HCT116 (cell line): ENCODE measurements at regions not wholly inside any gene's neighbourhood (a gene's known extent, or its start where the extent isn't known, plus 50 kb on each side); places are given as distances from the start of the nearest gene placed in this dataset.

Experiments used
- ATAC-seq: fragments of 200-7000 bp; cut with Tn5 transposase; 2 replicates; pipeline ENCODE4 v1.9.1; 2020; ENCODE audit warnings: mild to moderate bottlenecking, moderate library complexity
- BruUV-seq: library from RNA; stranded (reverse); fragments of 400-500 nt; replicated peaks from 2 replicates; lab custom pipeline; 2021; lab: Mats Ljungman, UMichigan
- CTCF ChIA-PET: fragments of 300-600 bp; sonication (Branson Sonifier 250); formaldehyde crosslinking; loops from one replicate; lab custom pipeline; 2021; ENCODE audit warnings: antibody characterized with exemption; lab: Charles Lee
- POLR2A ChIA-PET: fragments of 300-600, 350-600 bp; sonication (Branson Sonifier 250); formaldehyde crosslinking; loops from one replicate; lab custom pipeline; 2021; ENCODE audit warnings: antibody characterized with exemption; lab: Charles Lee
- RAD21 ChIA-PET, 2 experiments: fragments of 300-600 bp; sonication (Branson Sonifier 250); formaldehyde crosslinking; loops; one replicate each; lab custom pipeline; 2023; ENCODE audit warnings: low total read pairs in 2 of 2; ENCODE audit not compliant: uncharacterized antibody in 2 of 2, unreplicated experiment in 2 of 2, low non-redundant PET in 1 of 2; lab: Charles Lee
- DNase-seq: peaks from one replicate; pipeline ENCODE4 v3.0.0-alpha.2; 2010; ENCODE audit warnings: low read depth, low spot score
- H2AFZ ChIP-seq: fragments of 200-600 bp; shearing (Covaris generic), sonication (generic); 2 replicates; pipeline ENCODE4 v1.6.1; 2017; ENCODE audit warnings: low read depth, mixed run types, mixed read lengths, antibody characterized with exemption, low read length; ENCODE audit not compliant: poor library complexity, severe bottlenecking
- H3K27ac ChIP-seq: 2 replicates; pipeline ENCODE4 v1.5.1; 2012; ENCODE audit warnings: low read depth, low read length
- H3K27me3 ChIP-seq: fragments of 200-600 bp; sonication (generic); 2 replicates; pipeline ENCODE4 v1.6.1; 2016; ENCODE audit warnings: mixed run types, low read length, mixed read lengths; ENCODE audit not compliant: insufficient read depth
- H3K36me3 ChIP-seq, 2 experiments: fragments of 200-500 bp in 1 of 2; fragments of 200-600 bp in 1 of 2; sonication (Bioruptor generic) in 1 of 2; sonication (generic) in 1 of 2; 2 replicates each; pipeline versions ENCODE4 v1.5.1 to v1.6.1; 2014 to 2016; ENCODE audit warnings: low read length in 2 of 2, inconsistent platforms in 1 of 2, mixed read lengths in 1 of 2, mixed run types in 1 of 2; ENCODE audit not compliant: insufficient read depth in 2 of 2, control insufficient read depth in 1 of 2
- H3K4me1 ChIP-seq, 2 experiments: fragments of 200-600 bp in 1 of 2; sonication (generic) in 1 of 2; 2 replicates each; pipeline versions ENCODE4 v1.5.1 to v1.6.1; 2012 to 2017; ENCODE audit warnings: low read length in 2 of 2, inconsistent platforms in 1 of 2, mild to moderate bottlenecking in 1 of 2, mixed read lengths in 1 of 2, mixed run types in 1 of 2, moderate library complexity in 1 of 2; ENCODE audit not compliant: insufficient read depth in 2 of 2, control insufficient read depth in 1 of 2
- H3K4me2 ChIP-seq: fragments of 200-600 bp; sonication (generic); 2 replicates; pipeline ENCODE4 v1.6.1; 2017; ENCODE audit warnings: mixed run types, low read length, mixed read lengths
- H3K4me3 ChIP-seq, 2 experiments: fragments of 200-600 bp in 1 of 2; sonication (generic) in 1 of 2; replicated peaks in 1 of 2; 2 replicates each; pipeline ENCODE4 v1.5.1; 2011 to 2016; ENCODE audit warnings: low read length in 2 of 2, control low read depth in 1 of 2, low read depth in 1 of 2, mild to moderate bottlenecking in 1 of 2, mixed read lengths in 1 of 2, mixed run types in 1 of 2
- H3K79me2 ChIP-seq: fragments of 200-600 bp; sonication (generic); 2 replicates; pipeline ENCODE4 v1.6.1; 2017; ENCODE audit warnings: mild to moderate bottlenecking, mixed run types, low read length, moderate library complexity, mixed read lengths; ENCODE audit not compliant: insufficient read depth
- H3K9ac ChIP-seq: fragments of 200-600 bp; sonication (generic); 2 replicates; pipeline ENCODE4 v1.6.1; 2016; ENCODE audit warnings: low read length, mixed read lengths
- H3K9me2 ChIP-seq: fragments of 200-600 bp; sonication (generic), shearing (Covaris generic); 2 replicates; pipeline ENCODE4 v1.6.1; 2017; ENCODE audit warnings: mixed run types, mild to moderate bottlenecking, moderate library complexity; ENCODE audit not compliant: insufficient read depth
- H3K9me3 ChIP-seq, 2 experiments: fragments of 200-500 bp in 1 of 2; fragments of 200-600 bp in 1 of 2; sonication (Bioruptor generic) in 1 of 2; sonication (generic) in 1 of 2; 2 replicates each; pipeline ENCODE4 v1.6.1; 2014 to 2017; ENCODE audit warnings: low read length in 2 of 2, mixed read lengths in 2 of 2, inconsistent platforms in 1 of 2, low read depth in 1 of 2, mild to moderate bottlenecking in 1 of 2, mixed run types in 1 of 2, moderate library complexity in 1 of 2; ENCODE audit not compliant: control insufficient read depth in 1 of 2, insufficient read depth in 1 of 2
- H4K20me1 ChIP-seq: fragments of 200-600 bp; sonication (generic), shearing (Covaris generic); 2 replicates; pipeline ENCODE4 v1.6.1; 2017; ENCODE audit warnings: mixed run types, mild to moderate bottlenecking, moderate library complexity; ENCODE audit not compliant: insufficient read depth
- ATF3 ChIP-seq: IDR thresholded peaks from 2 replicates; pipeline ENCODE4 v1.6.1; 2012
- CEBPB ChIP-seq: IDR thresholded peaks from 2 replicates; pipeline ENCODE4 v1.6.1; 2012; ENCODE audit warnings: low read depth
- EGR1 ChIP-seq: IDR thresholded peaks from 2 replicates; pipeline ENCODE4 v1.6.1; 2012; ENCODE audit warnings: low read depth
- EZH2 ChIP-seq: fragments of 200-600 bp; sonication (generic); IDR thresholded peaks from 2 replicates; pipeline ENCODE4 v1.6.1; 2017; ENCODE audit warnings: antibody characterized with exemption, mixed run types
- EZH2phosphoT487 ChIP-seq: fragments of 200-600 bp; IDR thresholded peaks from 2 replicates; pipeline ENCODE4 v1.6.1; 2018; ENCODE audit warnings: antibody characterized with exemption, borderline replicate concordance
- FOSL1 ChIP-seq: IDR thresholded peaks from 2 replicates; pipeline ENCODE4 v1.6.1; 2012; ENCODE audit warnings: low read depth
- JUND ChIP-seq: IDR thresholded peaks from 2 replicates; pipeline ENCODE4 v1.6.1; 2012
- MAX ChIP-seq: IDR thresholded peaks from 2 replicates; pipeline ENCODE4 v1.6.1; 2012
- POLR2A ChIP-seq: IDR thresholded peaks from 2 replicates; pipeline ENCODE4 v1.7.0; 2011; ENCODE audit warnings: borderline replicate concordance; ENCODE audit not compliant: insufficient read depth, insufficient read length; ENCODE audit errors: extremely low read depth
- POLR2AphosphoS5 ChIP-seq: IDR thresholded peaks from 2 replicates; pipeline ENCODE4 v1.6.1; 2011; ENCODE audit warnings: mild to moderate bottlenecking, low read depth, low read length, moderate library complexity
- RAD21 ChIP-seq: IDR thresholded peaks from 2 replicates; pipeline ENCODE4 v1.6.1; 2012; ENCODE audit warnings: low read depth, mild to moderate bottlenecking
- REST ChIP-seq: IDR thresholded peaks from 2 replicates; pipeline ENCODE4 v1.6.1; 2012; ENCODE audit warnings: low read depth
- SIN3A ChIP-seq: IDR thresholded peaks from 2 replicates; pipeline ENCODE4 v1.6.1; 2012; ENCODE audit warnings: low read depth
- SP1 ChIP-seq: IDR thresholded peaks from 2 replicates; pipeline ENCODE4 v1.6.1; 2012; ENCODE audit warnings: low read depth
- SRF ChIP-seq: IDR thresholded peaks from 2 replicates; pipeline ENCODE4 v1.6.1; 2012; ENCODE audit warnings: low read depth
- TCF7L2 ChIP-seq: IDR thresholded peaks from 2 replicates; pipeline ENCODE4 v1.7.0; 2011; ENCODE audit warnings: borderline replicate concordance, inconsistent platforms; ENCODE audit not compliant: insufficient read depth, insufficient read length; ENCODE audit errors: extremely low read depth
- YY1 ChIP-seq: IDR thresholded peaks from 2 replicates; pipeline ENCODE4 v1.6.1; 2011; ENCODE audit warnings: low read length, low read depth, moderate library complexity, mild to moderate bottlenecking; ENCODE audit not compliant: insufficient replicate concordance; ENCODE audit errors: extremely low read depth
- ZFX ChIP-seq: fragments of 450-650 bp; IDR thresholded peaks from 2 replicates; pipeline ENCODE4 v1.6.1; 2017
- intact Hi-C: fragments of 100-400 bp; cut with micrococcal nuclease; formaldehyde crosslinking; loops from 2 replicates; pipeline ENCODE4 v1.10.0; 2022

- no TSS peak for BruUV-seq
- CTCF ChIA-PET = no interaction called here
- ATAC-seq = no peak
These were observed 230.6 kb upstream of the LHX5 start for GRCh38 chr12:113702276-113702675.

GRCh38 chr12:113700943-113701342, 229.3 kb upstream of the LHX5 start:
- POLR2A ChIA-PET = no interaction called here
- DNase-seq = no peak
- H3K9me2 ChIP-seq = no peaks in the 10 kb centered on the region
- H3K27me3 ChIP-seq = peaks cover 20% of the 10 kb centered on the region
- no peak overlapping the region for H3K9ac ChIP-seq
- H3K36me3 ChIP-seq = no peaks in the 10 kb centered on the region
- TF ChIP-seq JUND (no peak), POLR2AphosphoS5 (no peak), REST (no peak), SRF (no peak), POLR2A (no peak), MAX (no peak), EGR1 (no peak), EZH2 (no peak), CEBPB (no peak), TCF7L2 (no peak), EZH2phosphoT487 (no peak), RAD21 (no peak), SIN3A (no peak), ATF3 (no peak), SP1 (no peak), YY1 (no peak), FOSL1 (no peak), ZFX (no peak)
- H3K4me2 ChIP-seq = no peak overlapping the region
- CTCF ChIA-PET = no interaction called here
- no peaks in the 10 kb centered on the region; a peak in 1 of 4 replicates for H3K4me1 ChIP-seq
- H3K4me3 ChIP-seq = no peak overlapping the region
- no peaks in the 10 kb centered on the region; a peak in 1 of 4 replicates for H3K9me3 ChIP-seq
- intact Hi-C loops = no loop called here
- no peak overlapping the region for H3K27ac ChIP-seq
- no peaks in the 10 kb centered on the region for H3K79me2 ChIP-seq
- ATAC-seq = peak; percentile 55
- H4K20me1 ChIP-seq = no peaks in the 10 kb centered on the region
- no TSS peak for BruUV-seq
- H2AFZ ChIP-seq = no peak overlapping the region
- RAD21 ChIA-PET = no interaction called here

More at GRCh38 chr12:113702276-113702675, 230.6 kb upstream of the LHX5 start:
- no peaks in the 10 kb centered on the region for H3K9me2 ChIP-seq
- H3K36me3 ChIP-seq = no peaks in the 10 kb centered on the region
- no peaks in the 10 kb centered on the region for H3K79me2 ChIP-seq
- RAD21 ChIA-PET = no interaction called here
- H2AFZ ChIP-seq = no peak overlapping the region
- H3K27me3 ChIP-seq = peaks cover 25% of the 10 kb centered on the region
- no peak for TF ChIP-seq JUND
- TF ChIP-seq, all 23 proteins: peak for 0
- no peaks in the 10 kb centered on the region for H4K20me1 ChIP-seq
- no peaks in the 10 kb centered on the region; a peak in 1 of 4 replicates for H3K9me3 ChIP-seq
- H3K4me1 ChIP-seq = no peaks in the 10 kb centered on the region; a peak in 1 of 4 replicates
- no peak overlapping the region for H3K27ac ChIP-seq
- H3K4me3 ChIP-seq = no peak overlapping the region
- no peak for DNase-seq
- intact Hi-C loops = no loop called here
- POLR2A ChIA-PET = no interaction called here
- H3K9ac ChIP-seq = no peak overlapping the region
- no peak overlapping the region for H3K4me2 ChIP-seq
